HG03196 (cell line): ENCODE measurements at regions not wholly inside any gene's neighbourhood (a gene's known extent, or its start where the extent isn't known, plus 50 kb on each side); places are given as distances from the start of the nearest gene placed in this dataset.

Source experiments
- ATAC-seq: cut with Tn5 transposase; IDR thresholded peaks from one replicate; pipeline ENCODE4 v1.9.1; 2021; ENCODE audit not compliant: unreplicated experiment

DNA sequence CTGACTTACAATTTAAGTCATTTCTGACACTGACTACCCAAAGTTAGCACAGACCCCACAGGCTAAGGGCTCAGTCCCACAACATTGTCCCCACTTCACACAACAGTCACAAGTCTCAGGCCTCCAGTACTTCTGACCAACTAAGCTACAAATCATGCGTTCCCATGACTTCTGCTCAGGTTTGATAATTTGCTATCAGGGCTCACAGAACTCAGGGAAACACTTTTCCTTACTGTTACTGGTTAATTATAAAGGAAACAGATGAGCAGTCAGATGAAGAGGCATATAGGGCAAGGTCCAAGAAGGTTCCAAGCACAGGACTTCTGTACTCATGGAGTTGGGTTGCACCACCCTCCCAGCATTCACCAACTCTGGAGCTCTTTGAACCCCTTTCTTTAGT lies 151.2 kb upstream of the TNR start:
- ATAC-seq = no peak

DNA sequence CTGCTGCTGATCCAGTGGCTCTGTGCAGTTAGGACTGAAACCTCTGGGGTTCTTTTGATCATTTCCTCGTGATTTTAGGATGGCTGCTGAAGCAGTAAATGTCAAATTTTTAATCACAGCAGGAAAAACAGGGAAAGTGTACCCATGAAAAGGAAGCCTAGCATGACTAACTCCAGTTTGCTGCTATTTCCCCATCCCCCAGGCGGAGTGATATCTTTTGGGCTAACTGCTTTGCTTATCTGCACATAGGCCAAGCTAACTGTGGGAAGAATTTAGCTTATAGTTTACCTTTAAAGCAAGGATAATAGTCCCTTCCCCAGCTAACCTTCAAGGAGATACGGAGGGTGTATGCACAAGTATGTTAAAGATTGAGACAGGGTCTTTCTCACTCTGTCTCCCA lies 149.8 kb upstream of the TNR start:
- ATAC-seq = no peak

DNA sequence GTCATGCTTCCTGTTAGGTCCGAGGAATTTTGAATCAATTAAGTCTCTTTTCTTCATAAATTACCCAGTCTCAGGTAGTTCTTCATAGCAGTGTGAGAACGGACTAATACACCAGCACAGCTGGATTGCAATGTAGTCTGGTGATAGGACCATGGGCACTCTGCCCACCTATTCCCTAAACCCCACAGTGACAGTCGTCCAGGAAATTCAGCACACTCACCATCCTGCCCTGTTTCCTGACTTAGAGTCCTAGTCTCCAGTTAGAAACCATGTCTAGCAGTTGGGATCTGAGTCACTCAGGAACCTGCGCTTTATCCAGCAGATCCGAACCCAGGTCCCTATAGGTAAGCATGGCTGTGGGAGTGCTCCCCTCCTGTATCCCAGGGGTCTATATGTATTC lies 149.3 kb upstream of the TNR start:
- no peak for ATAC-seq

DNA sequence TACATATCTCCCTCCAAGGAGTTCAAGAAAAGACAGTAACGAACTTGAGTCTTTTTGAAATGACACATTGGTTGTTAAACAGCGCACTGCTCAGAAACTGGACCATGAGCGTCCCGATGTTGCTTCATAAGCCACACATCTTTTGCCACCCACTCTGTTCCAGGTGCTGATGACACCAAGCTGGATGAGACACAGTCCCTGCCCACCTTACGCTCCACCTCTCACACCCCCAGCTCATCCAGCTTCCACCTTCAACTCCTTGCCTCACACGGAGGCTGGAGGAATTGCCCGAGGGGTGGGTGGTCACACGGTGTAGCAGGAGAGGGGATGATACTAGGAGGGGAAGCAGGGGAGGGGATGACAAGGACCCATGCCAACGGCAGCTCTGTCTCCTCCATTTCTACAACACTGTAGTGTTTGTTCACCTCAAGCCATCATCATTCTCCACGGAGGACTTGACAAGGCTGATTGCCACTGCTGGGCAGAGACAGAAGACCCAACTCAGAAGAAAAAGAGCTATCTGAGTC lies 148.5 kb upstream of the TNR start:
- ATAC-seq = no peak

DNA sequence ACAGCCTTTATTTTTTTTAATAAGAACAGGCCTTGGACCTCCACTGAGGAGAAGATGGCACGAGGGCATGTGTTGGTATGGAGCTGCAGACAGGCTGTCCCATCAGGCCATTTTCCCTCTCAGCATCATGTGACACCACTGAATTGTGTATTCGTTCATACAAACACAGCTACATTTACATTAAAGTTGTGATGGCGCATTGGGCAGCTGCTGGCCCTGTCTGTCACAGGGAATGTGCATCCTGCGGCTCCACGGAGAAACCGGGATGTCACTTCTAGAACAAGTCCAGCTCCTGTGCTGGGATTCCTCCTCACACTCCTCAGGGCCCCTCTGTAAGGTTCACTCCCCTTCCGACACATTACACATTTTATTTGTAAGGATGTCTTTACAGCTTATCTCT lies 147.6 kb upstream of the TNR start:
- ATAC-seq = no peak

DNA sequence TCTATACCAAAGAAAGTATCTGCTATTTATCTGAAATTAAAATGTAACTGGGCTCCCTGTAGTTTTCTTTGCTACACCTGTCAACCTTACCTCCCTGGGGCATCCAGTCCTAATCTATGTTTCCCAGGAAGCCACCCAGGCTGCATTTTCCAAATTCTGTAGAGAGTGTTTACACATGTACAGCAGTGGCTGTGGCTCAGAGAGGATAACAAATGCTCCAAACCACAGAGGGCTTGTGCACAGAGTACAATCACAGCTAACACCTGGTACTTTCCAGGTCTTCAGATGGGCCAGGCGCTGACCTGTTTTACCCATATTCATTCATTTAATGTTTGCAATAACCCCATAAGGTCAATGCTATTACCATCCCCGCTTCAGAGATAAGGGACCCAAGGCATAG lies 146.5 kb upstream of the TNR start:
- no peak for ATAC-seq

DNA sequence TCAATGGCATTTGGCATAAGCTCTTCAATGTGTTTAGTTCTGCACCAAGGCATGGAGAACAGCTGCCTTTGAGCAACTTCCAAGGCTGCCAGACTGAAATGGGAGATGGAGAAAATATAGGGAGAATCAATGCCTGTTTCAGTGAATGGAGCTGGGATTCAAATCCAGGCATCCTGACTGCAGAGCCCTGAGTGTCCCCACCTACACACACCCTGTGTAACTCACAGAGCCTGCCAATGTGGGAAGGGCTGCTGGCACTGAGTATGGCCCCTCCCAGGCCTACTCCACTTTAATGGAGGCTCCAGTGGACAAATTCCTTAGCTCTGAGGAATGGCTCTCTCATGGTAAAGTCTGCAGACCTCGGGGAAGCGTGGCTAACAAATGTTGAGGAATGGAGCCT lies 145.6 kb upstream of the TNR start:
- no peak for ATAC-seq

DNA sequence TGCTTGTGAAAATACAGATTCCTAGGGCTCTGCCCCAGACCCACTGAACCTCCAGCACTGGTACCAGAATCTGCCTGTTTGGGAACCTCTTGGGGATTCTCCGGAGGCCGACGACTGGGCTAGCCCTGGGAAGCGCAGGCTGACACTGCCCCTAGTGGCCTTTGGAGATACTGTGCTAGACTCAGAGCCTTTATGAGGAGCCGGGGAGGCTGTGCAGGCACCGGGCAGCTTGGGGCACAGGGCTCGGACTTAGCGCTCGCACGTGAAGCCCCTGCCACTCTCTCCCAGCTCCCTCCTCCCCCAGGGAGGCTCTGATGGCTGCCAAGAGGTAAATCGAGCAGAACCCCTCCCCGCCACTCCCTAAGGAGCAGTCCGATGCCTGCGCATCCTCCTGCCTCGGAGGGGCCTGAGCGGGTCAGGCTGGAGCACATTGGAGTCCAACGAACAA lies 144.6 kb upstream of the TNR start:
- peak; percentile 61 for ATAC-seq

DNA sequence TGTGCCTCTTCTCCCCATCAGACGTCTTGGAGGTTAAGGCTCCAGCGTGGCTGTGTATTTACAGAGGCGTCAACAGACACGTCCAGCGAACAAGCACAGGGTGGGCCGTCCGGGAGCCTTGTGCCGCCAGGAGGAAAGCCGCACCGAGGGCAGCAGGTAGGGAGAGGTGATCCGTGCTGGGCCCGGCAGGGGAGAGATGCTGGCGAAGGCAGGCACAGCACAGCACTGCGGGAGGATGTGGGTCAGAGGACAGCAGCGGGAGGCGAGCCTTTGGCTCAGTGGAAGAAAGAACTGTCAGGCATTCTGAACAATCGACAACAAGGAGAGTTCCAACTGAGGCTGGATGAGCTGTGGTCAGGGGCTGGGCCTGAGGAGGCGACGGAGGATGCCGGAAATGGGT lies 144.1 kb upstream of the TNR start:
- no peak for ATAC-seq

DNA sequence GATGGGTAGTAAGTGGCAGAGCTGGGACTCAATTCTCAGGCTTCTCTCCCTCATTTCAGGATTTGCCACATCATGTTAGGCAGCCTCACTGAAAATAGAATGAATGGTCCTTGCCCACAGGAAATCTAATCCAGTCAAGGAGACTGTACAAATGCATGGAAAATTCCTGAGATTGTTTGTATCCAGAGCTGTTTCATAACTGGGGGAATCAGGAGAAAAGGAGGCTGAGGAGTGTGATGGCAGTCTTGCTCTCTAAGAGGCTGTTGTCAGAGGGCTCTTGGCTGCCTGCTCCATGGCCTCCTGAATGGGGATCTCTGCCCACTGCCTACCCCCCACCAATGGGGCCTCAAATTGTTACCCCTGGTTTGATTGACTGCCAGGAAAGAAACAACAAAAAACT lies 141.9 kb upstream of the TNR start:
- no peak for ATAC-seq

DNA sequence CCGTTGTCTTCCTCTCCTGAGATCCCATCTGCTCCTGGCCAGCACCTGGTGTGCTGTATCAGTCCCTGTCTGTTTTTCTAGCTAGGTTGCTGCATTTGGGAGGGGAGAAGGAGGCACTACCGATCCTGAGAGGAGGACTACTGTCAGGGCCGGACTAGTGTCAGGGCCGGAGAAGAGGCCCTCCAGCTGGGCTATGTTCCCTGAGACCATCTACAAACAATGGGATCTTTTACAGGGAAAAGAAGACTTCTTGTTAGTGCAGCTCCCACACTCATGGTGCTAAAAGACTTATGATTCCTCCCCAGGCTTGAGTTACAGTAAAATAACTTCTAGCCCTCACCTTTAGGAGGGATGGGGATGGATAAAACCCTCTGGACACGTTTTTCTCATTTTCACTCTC lies 141.0 kb upstream of the TNR start:
- no peak for ATAC-seq

DNA sequence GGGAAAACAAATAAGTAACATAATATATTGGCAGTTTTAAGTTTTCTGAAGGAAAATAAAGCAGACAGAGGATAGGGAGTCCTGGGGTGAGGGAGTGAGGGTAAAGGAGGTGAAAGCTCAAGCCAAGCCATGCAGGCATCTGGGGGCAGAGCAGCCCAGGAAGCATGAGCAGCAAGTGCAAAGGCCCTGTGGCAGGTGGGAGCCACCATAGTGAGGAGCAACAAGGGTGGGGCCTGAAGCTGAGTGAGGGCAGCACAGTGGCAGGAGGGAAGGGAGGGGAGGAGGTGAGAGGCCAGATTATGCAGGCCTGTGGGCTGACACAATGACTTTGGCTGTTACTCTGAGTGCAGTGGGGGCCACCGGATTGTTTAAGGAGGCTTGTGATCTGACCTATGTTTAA lies 138.8 kb upstream of the TNR start:
- ATAC-seq = no peak

DNA sequence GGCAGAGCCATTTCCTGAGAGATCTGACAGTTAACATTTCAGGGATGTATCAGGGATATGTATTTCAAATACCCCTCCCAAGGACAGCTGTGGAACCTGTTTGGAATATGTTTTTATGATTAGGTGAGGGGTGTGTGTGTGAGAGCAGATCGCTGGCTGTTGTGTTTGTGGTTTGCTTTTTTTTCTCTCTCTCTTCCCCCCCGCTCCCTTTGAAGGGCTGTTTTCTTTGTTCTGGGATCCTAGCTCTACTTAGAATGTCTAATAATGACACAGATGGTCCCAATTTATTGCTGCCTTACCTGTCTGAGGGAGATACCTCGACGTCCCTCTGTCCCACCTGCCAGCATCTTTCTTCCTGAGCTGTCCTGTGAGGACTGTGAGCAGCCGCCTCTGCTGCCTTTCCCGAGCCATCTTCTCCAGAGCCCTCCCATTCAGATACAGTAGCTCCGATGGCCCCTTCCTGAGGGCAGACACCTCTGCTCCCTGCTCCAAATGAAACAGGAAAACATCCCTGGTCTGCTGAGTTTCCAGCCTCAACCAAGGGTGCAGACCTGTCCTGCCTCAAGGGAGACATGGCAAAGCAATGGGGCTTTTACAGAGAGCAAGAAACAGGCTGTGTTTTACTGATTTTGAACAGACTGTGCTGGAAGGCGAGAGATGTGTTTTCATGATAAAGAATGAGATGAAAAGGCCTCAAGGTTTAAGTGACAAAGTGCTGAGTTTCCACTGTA lies 138.0 kb upstream of the TNR start:
- ATAC-seq = no peak

DNA sequence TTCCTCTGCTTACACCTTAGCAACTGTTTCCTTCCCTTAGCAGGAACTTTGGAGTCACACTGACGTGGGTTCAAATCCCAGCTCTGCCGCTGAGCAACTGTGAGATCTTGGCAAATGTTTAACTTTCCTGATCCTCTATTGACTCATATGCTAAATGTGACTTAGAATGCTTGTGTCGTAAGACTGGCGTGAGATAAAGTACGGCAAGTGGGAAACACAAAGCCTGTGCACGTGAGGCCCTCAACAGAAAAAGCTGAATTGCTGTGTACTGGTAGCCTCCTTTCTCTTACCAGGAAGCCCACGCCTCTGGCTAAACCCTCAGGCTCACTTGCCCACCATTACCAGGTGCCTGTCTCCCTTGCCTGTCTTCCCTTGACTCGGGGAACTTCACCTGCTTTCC lies 135.4 kb upstream of the TNR start:
- ATAC-seq = no peak

DNA sequence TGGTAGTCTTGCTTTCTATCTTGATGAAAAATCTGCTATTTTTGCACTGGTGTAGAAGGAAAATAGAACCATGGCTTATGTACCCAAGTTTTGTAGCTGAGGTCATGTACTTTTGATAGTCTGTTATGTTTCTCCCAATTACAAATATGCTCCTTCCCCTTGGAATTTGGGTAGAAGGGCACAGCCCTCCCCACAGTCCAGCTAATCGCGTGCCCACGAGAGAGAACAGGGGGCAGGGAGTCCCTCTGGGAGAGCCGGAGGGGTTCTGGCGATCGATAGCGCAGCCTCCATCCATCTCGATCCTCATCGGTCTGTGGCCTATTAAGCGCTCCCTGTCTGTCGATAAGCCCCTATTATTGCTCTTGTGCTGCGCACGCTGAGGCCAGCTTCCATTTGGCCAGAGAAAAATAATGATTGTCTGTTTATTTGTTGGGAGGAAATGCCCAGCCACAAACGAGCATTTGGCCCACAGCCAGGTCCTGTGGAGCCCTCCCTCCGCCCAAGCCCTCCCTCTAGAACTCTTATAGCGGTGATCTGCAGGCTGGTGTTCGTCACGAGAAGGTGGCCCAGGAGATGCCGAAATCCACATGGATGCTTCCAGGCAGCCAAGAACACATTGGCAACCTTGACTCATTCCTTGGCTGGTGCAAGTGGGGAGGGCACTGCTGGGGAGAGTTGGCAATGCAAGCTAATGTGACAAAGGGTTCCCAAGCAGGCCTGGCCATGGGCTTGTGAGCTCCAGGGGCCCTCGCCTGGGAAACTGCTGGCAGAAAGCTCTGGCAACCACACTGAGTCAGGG lies 134.7 kb upstream of the TNR start:
- ATAC-seq = no peak

DNA sequence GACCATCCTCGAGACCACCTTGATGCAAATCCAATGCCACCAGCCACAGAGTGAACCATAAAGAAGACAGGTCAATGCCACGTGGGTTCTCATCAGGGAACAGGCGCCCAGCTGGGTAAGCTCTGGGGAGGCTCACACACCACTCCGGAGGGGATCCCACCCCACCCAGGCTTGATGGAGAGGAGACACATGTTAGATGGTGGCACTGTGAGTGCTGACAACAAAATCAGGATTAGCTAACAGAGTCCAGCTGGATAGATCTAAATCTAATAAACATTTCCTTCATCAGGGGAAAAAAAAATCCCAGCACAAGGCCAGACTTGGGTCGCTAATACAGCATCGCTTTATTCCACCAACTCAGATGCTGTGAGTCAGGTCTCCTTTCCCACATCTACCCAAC lies 132.2 kb upstream of the TNR start:
- ATAC-seq = no peak

DNA sequence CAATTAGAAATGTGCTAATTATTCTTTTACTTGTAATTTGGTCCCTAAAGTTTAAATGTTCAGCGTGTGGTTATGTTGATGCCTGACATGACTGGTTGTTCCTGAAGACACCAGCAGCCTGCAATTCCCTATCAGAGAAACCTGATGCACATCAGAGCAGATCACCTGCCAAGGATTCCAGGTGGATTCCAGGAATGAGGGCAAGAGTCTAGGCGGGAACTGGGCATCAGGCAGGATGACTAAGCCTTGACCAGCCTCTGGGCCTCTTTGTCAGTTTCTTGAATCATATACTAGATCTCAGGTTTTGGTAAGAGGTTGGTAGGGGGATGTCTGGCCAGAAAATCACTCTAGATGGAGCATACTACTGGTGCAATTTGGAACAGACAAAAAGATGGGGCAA lies 130.7 kb upstream of the TNR start:
- no peak for ATAC-seq

DNA sequence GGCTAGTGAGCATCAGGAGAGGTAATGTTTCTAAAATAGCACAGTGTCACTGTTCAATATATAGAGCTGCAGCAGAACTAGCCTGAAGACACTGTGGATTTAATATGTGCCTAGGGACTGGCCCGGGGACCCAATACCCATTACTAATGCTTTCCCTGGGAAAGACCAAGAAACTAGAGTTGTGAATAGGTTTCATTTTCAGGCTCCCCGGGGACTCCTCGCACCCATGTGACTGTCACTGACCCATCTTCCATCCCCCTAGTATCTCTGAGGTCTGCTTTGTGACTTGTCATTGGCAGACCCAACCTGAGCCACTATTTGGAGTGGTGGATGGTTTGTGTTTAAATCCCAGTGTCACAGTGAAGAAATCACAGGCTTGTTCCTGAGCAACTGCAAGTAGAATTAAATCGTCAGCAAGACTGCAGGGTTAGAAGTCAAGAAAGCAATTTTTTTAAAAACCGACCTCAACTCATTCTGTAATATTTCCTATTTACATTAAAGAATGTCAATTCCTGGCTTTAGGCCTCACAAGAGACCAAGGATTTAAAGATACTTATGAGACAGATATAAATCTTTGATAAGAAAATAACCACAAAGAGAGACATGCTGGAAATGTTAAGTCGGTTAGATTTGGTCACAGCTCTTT lies 130.0 kb upstream of the TNR start:
- peak; percentile 82 for ATAC-seq

DNA sequence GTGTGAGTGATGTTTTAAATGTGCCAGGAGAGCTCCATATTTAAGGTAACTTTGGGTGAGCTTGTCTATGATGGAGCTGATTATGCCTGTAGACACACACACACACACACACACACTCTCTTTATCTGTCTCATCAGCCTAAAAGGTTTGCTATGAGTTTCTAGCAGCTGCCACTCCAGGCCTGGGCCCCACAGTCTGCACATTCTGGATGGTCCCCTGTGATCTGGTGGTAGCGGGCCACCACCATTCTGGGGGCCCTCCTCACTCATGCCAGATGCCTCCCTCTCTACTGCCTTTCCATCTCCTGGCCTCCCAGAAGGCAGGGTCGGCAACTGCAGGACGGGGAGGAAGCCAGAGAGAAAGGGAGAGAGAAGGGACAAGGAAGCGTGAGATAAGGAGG lies 129.2 kb upstream of the TNR start:
- no peak for ATAC-seq

DNA sequence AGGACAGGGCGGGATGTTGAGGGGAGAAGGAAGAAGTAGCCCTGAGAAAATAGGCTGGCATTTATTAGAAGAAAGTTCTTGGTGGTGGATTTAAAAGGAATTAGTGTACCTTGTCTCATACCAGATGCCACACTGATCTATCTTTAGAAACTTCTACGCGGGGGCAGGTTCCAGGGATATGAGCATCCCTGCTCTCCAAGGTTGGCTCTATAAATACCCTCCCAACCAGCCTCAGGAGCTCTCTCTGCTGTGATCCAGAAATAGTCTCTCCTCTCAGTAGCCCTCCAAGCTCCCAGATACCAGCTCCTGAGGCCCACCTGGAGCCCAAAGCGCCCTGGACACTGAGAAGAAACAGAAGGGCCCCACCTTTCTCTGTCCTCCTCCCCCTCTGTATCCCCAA lies 128.3 kb upstream of the TNR start:
- no peak for ATAC-seq

DNA sequence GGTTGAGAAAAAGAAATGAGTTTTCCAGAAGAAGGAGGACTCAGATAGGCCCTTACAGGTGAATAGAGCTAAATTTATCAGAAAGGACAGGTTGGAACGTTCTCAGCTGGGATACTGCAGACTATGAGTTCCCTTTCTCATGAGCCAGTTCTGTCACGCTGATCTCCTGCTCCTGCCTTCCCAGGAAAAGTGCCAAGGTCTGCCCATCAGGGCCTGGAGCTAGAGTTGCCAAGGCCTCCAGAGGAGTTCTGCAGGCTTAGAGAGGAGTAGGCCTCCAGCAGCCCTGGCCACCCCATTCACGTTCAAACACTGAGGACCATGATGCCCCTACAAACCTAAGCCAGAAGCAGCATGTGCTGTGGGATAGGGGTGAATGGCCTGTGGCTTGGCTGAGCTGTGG lies 126.8 kb upstream of the TNR start:
- no peak for ATAC-seq

DNA sequence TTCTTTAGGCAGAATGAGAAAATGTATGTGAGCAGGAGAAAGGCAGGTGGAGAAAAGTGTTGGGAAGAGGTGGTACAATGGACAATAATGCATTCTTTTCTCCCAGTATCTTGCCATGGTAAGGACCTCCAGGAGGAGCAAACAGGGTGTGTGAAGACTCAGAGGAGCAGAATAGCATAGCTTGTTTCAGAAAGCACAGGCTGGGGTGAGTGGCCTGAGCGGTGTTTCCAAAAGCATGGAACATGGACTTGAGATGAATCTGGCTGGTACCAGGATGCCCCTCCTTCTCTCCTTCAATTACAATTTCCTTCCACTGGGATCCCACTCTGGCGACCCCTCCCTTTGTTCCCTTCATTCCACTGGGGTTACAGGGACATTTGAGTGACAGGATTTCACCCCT lies 123.4 kb upstream of the TNR start:
- no peak for ATAC-seq
